Liver (tissue), 8 donors: ENCODE measurements at regions not wholly inside any gene's neighbourhood (a gene's known extent, or its start where the extent isn't known, plus 50 kb on each side); places are given as distances from the start of the nearest gene placed in this dataset.

Experiments used
- DNase-seq: peaks from one replicate; pipeline ENCODE4 v3.0.0-alpha.2; 2017; ENCODE audit warnings: low spot score
- H3K27ac ChIP-seq, 2 donors: one replicate each; pipeline ENCODE4 v1.7.0; 2013; ENCODE audit warnings: inconsistent platforms in 2 of 2, low read length in 2 of 2, control low read depth in 1 of 2, low read depth in 1 of 2, mild to moderate bottlenecking in 1 of 2
- H3K27me3 ChIP-seq, 4 donors: one replicate each; pipeline versions ENCODE4 v1.6.1 to v1.7.0; 2013; ENCODE audit warnings: low read length in 3 of 4, inconsistent platforms in 1 of 4, mild to moderate bottlenecking in 1 of 4, moderate library complexity in 1 of 4; ENCODE audit not compliant: control insufficient read depth in 4 of 4, insufficient read depth in 4 of 4
- H3K36me3 ChIP-seq, 4 donors: one replicate each; pipeline versions ENCODE4 v1.6.1 to v1.7.0; 2013; ENCODE audit warnings: low read length in 3 of 4, mild to moderate bottlenecking in 3 of 4, low read depth in 1 of 4, moderate library complexity in 1 of 4; ENCODE audit not compliant: control insufficient read depth in 4 of 4, insufficient read depth in 3 of 4
- H3K4me1 ChIP-seq, 4 donors: one replicate each; pipeline versions ENCODE4 v1.6.1 to v1.7.0; 2013; ENCODE audit warnings: low read length in 3 of 4, mild to moderate bottlenecking in 3 of 4, moderate library complexity in 1 of 4; ENCODE audit not compliant: control insufficient read depth in 4 of 4, insufficient read depth in 4 of 4
- H3K4me3 ChIP-seq, 3 donors: one replicate each; pipeline versions ENCODE4 v1.6.1 to v1.7.0; 2013; ENCODE audit warnings: low read length in 3 of 3, control low read depth in 1 of 3, low read depth in 1 of 3, mild to moderate bottlenecking in 1 of 3
- H3K9ac ChIP-seq, 2 donors: one replicate each; pipeline ENCODE4 v1.7.0; 2013; ENCODE audit warnings: low read length in 2 of 2, mild to moderate bottlenecking in 2 of 2, moderate library complexity in 2 of 2, control low read depth in 1 of 2, low read depth in 1 of 2
- H3K9me3 ChIP-seq, 4 donors: one replicate each; pipeline versions ENCODE4 v1.6.1 to v1.7.0; 2013; ENCODE audit warnings: low read length in 3 of 4; ENCODE audit not compliant: control insufficient read depth in 4 of 4
- EGR1 ChIP-seq, 2 donors: IDR thresholded peaks; 2 replicates each; pipeline ENCODE4 v1.6.1; 2016 to 2018; ENCODE audit warnings: antibody characterized with exemption in 2 of 2, low read depth in 2 of 2
- FOXA1 ChIP-seq: IDR thresholded peaks from 2 replicates; pipeline ENCODE4 v1.6.1; 2016; ENCODE audit warnings: antibody characterized with exemption
- FOXA2 ChIP-seq: IDR thresholded peaks from 2 replicates; pipeline ENCODE4 v1.6.1; 2016; ENCODE audit warnings: antibody characterized with exemption
- GABPA ChIP-seq, 2 donors: IDR thresholded peaks in 1 of 2; conservative IDR thresholded peaks in 1 of 2; 2 replicates each; pipeline ENCODE4 v1.6.1; 2016; ENCODE audit warnings: antibody characterized with exemption in 2 of 2, mild to moderate bottlenecking in 1 of 2, moderate library complexity in 1 of 2
- HNF4G ChIP-seq: IDR thresholded peaks from 2 replicates; pipeline ENCODE4 v1.6.1; 2016; ENCODE audit warnings: antibody characterized with exemption
- JUND ChIP-seq, 2 donors: IDR thresholded peaks; 2 replicates each; pipeline ENCODE4 v1.6.1; 2016; ENCODE audit warnings: antibody characterized with exemption in 2 of 2
- NR2F2 ChIP-seq: IDR thresholded peaks from 2 replicates; pipeline ENCODE4 v1.6.1; 2016; ENCODE audit warnings: antibody characterized with exemption
- RAD21 ChIP-seq, 2 donors: IDR thresholded peaks; 2 replicates each; pipeline ENCODE4 v1.6.1; 2016; ENCODE audit warnings: antibody characterized with exemption in 2 of 2, mild to moderate bottlenecking in 2 of 2
- RXRA ChIP-seq, 2 donors: IDR thresholded peaks; 2 replicates each; pipeline ENCODE4 v1.6.1; 2017 to 2018; ENCODE audit warnings: antibody characterized with exemption in 2 of 2, mild to moderate bottlenecking in 1 of 2
- SP1 ChIP-seq: IDR thresholded peaks from 2 replicates; pipeline ENCODE4 v1.6.1; 2018; ENCODE audit warnings: antibody characterized with exemption, mild to moderate bottlenecking
- TAF1 ChIP-seq: conservative IDR thresholded peaks from 2 replicates; pipeline ENCODE4 v1.6.1; 2016; ENCODE audit warnings: antibody characterized with exemption, mild to moderate bottlenecking
- YY1 ChIP-seq: IDR thresholded peaks from 2 replicates; pipeline ENCODE4 v1.6.1; 2016; ENCODE audit warnings: antibody characterized with exemption, mild to moderate bottlenecking
- WGBS: extraction: QIAGEN DNeasy Blood & Tissue Kit; methylation state at CpG from one replicate; pipeline ENCODE4 v1.1.7; 2013; 5-methylcytosine and 5-hydroxymethylcytosine counted together
- TF ChIP-seq, protein P1 (sequence below): IDR thresholded peaks from 2 replicates; pipeline ENCODE4 v1.6.1; 2016; ENCODE audit warnings: antibody characterized with exemption
- TF ChIP-seq, protein P2 (sequence below): IDR thresholded peaks from 2 replicates; pipeline ENCODE4 v1.6.1; 2016; ENCODE audit warnings: antibody characterized with exemption
- TF ChIP-seq, protein P3 (sequence below): fragments of 150-350 bp; IDR thresholded peaks from 2 replicates; pipeline ENCODE4 v1.5.1; 2017; ENCODE audit warnings: improper control_type of control experiment, low read depth, low read length; ENCODE audit not compliant: missing input control
- TF ChIP-seq, protein P4 (sequence below): IDR thresholded peaks from 2 replicates; pipeline ENCODE4 v1.6.1; 2016; ENCODE audit warnings: antibody characterized with exemption, mild to moderate bottlenecking
- TF ChIP-seq, protein P5 (sequence below): IDR thresholded peaks from 2 replicates; pipeline ENCODE4 v1.6.1; 2016; ENCODE audit warnings: antibody characterized with exemption
- donor health status: healthy.
- donor health status: healthy.
- donor health status: healthy.
- donor health status: healthy.
- donor health status: healthy.

DNA sequence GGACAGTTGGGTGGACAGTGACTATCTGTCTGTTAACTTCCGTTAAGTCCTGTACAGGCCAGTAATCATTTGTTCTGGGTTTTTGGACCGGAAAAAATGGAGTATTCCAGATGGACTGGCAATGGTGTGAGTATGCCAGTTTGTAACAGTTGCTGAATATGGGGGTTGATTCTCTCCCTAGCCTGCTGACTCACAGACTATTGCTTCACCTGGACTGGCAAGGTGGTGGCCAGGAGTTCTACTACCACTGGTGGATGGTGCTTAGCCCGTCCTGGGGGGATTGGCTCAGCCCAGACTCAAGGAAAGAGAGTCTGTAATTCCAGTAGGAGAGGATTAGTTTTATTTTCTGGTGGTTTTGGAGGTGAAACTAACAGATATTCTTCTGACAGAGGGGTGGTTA, 343.8 kb upstream of the USP9Y start:
- Histone ChIP-seq H3K27ac (no peak overlapping the region), H3K9me3 (no peaks in the 10 kb centered on the region), H3K4me3 (no peak overlapping the region), H3K4me1 (no peaks in the 10 kb centered on the region), H3K27me3 (no peaks in the 10 kb centered on the region), H3K36me3 (no peaks in the 10 kb centered on the region), H3K9ac (no peak overlapping the region)
- WGBS: 91% methylated on average over 3 of the region's 3 CpGs
- DNase-seq: no peak
- TF ChIP-seq RAD21 (IDR thresholded peaks at IDR 0.05) (no peak), TAF1 (no peak), EGR1 (IDR thresholded peaks at IDR 0.05; ENCODE audit: low read depth in 2 of 2) (no peak)
- TF ChIP-seq, protein P1, sequence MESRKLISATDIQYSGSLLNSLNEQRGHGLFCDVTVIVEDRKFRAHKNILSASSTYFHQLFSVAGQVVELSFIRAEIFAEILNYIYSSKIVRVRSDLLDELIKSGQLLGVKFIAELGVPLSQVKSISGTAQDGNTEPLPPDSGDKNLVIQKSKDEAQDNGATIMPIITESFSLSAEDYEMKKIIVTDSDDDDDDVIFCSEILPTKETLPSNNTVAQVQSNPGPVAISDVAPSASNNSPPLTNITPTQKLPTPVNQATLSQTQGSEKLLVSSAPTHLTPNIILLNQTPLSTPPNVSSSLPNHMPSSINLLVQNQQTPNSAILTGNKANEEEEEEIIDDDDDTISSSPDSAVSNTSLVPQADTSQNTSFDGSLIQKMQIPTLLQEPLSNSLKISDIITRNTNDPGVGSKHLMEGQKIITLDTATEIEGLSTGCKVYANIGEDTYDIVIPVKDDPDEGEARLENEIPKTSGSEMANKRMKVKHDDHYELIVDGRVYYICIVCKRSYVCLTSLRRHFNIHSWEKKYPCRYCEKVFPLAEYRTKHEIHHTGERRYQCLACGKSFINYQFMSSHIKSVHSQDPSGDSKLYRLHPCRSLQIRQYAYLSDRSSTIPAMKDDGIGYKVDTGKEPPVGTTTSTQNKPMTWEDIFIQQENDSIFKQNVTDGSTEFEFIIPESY: no peak

DNA sequence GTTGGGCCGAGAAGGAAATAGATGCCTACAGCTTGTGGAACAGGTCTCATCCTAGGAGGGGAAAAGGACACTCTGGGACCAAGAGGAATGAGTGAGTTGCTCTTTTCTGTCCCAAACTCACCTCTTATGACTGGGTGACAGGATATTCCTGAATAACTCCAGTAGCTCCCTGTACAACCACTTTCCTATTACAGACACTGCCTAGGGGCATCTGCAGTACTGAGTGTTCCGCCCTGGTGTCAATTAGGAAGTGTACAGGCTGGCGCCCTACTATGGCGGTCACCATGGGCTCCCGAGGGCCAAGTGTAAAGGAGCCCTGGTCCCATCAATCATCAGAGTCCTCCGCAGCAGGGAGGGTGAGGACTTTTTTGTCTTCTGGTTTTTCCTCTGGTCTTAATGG, 343.4 kb upstream of the USP9Y start:
- Histone ChIP-seq H3K4me3 (no peak overlapping the region), H3K36me3 (no peaks in the 10 kb centered on the region), H3K9me3 (no peaks in the 10 kb centered on the region), H3K27me3 (no peaks in the 10 kb centered on the region), H3K9ac (no peak overlapping the region), H3K27ac (no peak overlapping the region), H3K4me1 (no peaks in the 10 kb centered on the region)
- DNase-seq: no peak
- 89% methylated on average over 6 of the region's 6 CpGs for WGBS
- no peak for TF ChIP-seq TAF1
- no peak for TF ChIP-seq RXRA (IDR thresholded peaks at IDR 0.05)
- TF ChIP-seq FOXA1: no peak
- no peak for TF ChIP-seq FOXA2
- no peak for TF ChIP-seq JUND (IDR thresholded peaks at IDR 0.05)
- no peak for TF ChIP-seq GABPA (IDR thresholded peaks at IDR 0.05 in 1 of 2, conservative IDR thresholded peaks at IDR 0.05 in 1 of 2)
- TF ChIP-seq RAD21 (IDR thresholded peaks at IDR 0.05): no peak
- TF ChIP-seq, protein P2, sequence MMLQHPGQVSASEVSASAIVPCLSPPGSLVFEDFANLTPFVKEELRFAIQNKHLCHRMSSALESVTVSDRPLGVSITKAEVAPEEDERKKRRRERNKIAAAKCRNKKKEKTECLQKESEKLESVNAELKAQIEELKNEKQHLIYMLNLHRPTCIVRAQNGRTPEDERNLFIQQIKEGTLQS: no peak
- no peak for TF ChIP-seq EGR1 (IDR thresholded peaks at IDR 0.05; ENCODE audit: low read depth in 2 of 2)
- TF ChIP-seq, protein P3, sequence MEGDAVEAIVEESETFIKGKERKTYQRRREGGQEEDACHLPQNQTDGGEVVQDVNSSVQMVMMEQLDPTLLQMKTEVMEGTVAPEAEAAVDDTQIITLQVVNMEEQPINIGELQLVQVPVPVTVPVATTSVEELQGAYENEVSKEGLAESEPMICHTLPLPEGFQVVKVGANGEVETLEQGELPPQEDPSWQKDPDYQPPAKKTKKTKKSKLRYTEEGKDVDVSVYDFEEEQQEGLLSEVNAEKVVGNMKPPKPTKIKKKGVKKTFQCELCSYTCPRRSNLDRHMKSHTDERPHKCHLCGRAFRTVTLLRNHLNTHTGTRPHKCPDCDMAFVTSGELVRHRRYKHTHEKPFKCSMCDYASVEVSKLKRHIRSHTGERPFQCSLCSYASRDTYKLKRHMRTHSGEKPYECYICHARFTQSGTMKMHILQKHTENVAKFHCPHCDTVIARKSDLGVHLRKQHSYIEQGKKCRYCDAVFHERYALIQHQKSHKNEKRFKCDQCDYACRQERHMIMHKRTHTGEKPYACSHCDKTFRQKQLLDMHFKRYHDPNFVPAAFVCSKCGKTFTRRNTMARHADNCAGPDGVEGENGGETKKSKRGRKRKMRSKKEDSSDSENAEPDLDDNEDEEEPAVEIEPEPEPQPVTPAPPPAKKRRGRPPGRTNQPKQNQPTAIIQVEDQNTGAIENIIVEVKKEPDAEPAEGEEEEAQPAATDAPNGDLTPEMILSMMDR: no peak
- TF ChIP-seq HNF4G: no peak
- TF ChIP-seq SP1: no peak
- no peak for TF ChIP-seq YY1
- no peak for TF ChIP-seq NR2F2
- TF ChIP-seq, protein P4, sequence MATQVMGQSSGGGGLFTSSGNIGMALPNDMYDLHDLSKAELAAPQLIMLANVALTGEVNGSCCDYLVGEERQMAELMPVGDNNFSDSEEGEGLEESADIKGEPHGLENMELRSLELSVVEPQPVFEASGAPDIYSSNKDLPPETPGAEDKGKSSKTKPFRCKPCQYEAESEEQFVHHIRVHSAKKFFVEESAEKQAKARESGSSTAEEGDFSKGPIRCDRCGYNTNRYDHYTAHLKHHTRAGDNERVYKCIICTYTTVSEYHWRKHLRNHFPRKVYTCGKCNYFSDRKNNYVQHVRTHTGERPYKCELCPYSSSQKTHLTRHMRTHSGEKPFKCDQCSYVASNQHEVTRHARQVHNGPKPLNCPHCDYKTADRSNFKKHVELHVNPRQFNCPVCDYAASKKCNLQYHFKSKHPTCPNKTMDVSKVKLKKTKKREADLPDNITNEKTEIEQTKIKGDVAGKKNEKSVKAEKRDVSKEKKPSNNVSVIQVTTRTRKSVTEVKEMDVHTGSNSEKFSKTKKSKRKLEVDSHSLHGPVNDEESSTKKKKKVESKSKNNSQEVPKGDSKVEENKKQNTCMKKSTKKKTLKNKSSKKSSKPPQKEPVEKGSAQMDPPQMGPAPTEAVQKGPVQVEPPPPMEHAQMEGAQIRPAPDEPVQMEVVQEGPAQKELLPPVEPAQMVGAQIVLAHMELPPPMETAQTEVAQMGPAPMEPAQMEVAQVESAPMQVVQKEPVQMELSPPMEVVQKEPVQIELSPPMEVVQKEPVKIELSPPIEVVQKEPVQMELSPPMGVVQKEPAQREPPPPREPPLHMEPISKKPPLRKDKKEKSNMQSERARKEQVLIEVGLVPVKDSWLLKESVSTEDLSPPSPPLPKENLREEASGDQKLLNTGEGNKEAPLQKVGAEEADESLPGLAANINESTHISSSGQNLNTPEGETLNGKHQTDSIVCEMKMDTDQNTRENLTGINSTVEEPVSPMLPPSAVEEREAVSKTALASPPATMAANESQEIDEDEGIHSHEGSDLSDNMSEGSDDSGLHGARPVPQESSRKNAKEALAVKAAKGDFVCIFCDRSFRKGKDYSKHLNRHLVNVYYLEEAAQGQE: no peak
- TF ChIP-seq, protein P5, sequence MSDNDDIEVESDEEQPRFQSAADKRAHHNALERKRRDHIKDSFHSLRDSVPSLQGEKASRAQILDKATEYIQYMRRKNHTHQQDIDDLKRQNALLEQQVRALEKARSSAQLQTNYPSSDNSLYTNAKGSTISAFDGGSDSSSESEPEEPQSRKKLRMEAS: no peak
- TF ChIP-seq, protein P1: no peak
